ENCODE measurements at regions not wholly inside any gene's neighbourhood (a gene's known extent, or its start where the extent isn't known, plus 50 kb on each side); places are given as distances from the start of the nearest gene placed in this dataset.

GRCh38 chr6:133807501-133807900 is 81.4 kb upstream of the TCF21 start:
- no peak for TF ChIP-seq CTCF (IDR thresholded peaks at IDR 0.05)
- TF ChIP-seq EZH2 (IDR thresholded peaks at IDR 0.05) = no peak
- TF ChIP-seq EZH2phosphoT487 (IDR thresholded peaks at IDR 0.05) = no peak

Data from neural progenitor cell (in vitro differentiated cells).